ENCODE measurements at regions not wholly inside any gene's neighbourhood (a gene's known extent, or its start where the extent isn't known, plus 50 kb on each side); places are given as distances from the start of the nearest gene placed in this dataset.

- TF ChIP-seq, protein P1, sequence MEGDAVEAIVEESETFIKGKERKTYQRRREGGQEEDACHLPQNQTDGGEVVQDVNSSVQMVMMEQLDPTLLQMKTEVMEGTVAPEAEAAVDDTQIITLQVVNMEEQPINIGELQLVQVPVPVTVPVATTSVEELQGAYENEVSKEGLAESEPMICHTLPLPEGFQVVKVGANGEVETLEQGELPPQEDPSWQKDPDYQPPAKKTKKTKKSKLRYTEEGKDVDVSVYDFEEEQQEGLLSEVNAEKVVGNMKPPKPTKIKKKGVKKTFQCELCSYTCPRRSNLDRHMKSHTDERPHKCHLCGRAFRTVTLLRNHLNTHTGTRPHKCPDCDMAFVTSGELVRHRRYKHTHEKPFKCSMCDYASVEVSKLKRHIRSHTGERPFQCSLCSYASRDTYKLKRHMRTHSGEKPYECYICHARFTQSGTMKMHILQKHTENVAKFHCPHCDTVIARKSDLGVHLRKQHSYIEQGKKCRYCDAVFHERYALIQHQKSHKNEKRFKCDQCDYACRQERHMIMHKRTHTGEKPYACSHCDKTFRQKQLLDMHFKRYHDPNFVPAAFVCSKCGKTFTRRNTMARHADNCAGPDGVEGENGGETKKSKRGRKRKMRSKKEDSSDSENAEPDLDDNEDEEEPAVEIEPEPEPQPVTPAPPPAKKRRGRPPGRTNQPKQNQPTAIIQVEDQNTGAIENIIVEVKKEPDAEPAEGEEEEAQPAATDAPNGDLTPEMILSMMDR (IDR thresholded peaks at IDR 0.05), result no peak
- TF ChIP-seq POLR2A (IDR thresholded peaks at IDR 0.05), result no peak
Measured at GRCh38 chr13:107685876-107686275, 529.5 kb downstream of the LIG4 start.
